CD4-positive, alpha-beta memory T cell (primary cell): ENCODE measurements at regions not wholly inside any gene's neighbourhood (a gene's known extent, or its start where the extent isn't known, plus 50 kb on each side); places are given as distances from the start of the nearest gene placed in this dataset.
"Not testable (repeated sequence)": the region's sequence is repeated elsewhere in the genome, so short reads cannot be mapped to it uniquely, and the experiment has no call there.

Source experiments
- CTCF ChIA-PET: fragments of 350-600 bp; sonication (Branson Sonifier 250); formaldehyde crosslinking; loops from one replicate; lab custom pipeline; 2021; ENCODE audit warnings: inconsistent platforms; ENCODE audit not compliant: partially characterized antibody; lab: Charles Lee
- POLR2A ChIA-PET: fragments of 350-600 bp; sonication (Branson Sonifier 250); formaldehyde crosslinking; loops from one replicate; lab custom pipeline; 2021; ENCODE audit not compliant: partially characterized antibody; lab: Charles Lee
- DNase-seq, 5 donors: peaks; one replicate each; pipeline versions ENCODE4 v3.0.0 to v3.0.0-alpha.2; 2020 to 2022; ENCODE audit warnings: mixed read lengths in 1 of 5
- H3K27ac ChIP-seq: one replicate; pipeline ENCODE4 v1.7.0; 2013; ENCODE audit warnings: low read depth, low read length
- H3K27me3 ChIP-seq: 2 replicates; pipeline ENCODE4 v1.7.0; 2013; ENCODE audit warnings: mild to moderate bottlenecking, low read length, moderate library complexity; ENCODE audit not compliant: insufficient read depth
- H3K36me3 ChIP-seq: 2 replicates; pipeline ENCODE4 v1.7.0; 2013; ENCODE audit warnings: mild to moderate bottlenecking, low read length, moderate library complexity; ENCODE audit not compliant: insufficient read depth
- H3K4me1 ChIP-seq: 2 replicates; pipeline ENCODE4 v1.7.0; 2013; ENCODE audit warnings: mild to moderate bottlenecking, low read length, moderate library complexity; ENCODE audit not compliant: insufficient read depth
- H3K4me3 ChIP-seq, 2 donors: one replicate each; pipeline ENCODE4 v1.7.0; 2013; ENCODE audit warnings: low read length in 2 of 2, mild to moderate bottlenecking in 1 of 2
- H3K9me3 ChIP-seq, 2 donors: one replicate each; pipeline ENCODE4 v1.7.0; 2013; ENCODE audit warnings: low read length in 2 of 2, control low read depth in 1 of 2; ENCODE audit not compliant: control insufficient read depth in 1 of 2
- H3K27ac Mint-ChIP-seq, 7 donors: one replicate each; pipeline ENCODE4 v1.8.0; 2020 to 2021; ENCODE audit warnings: mixed read lengths in 7 of 7, mild to moderate bottlenecking in 6 of 7, inconsistent platforms in 3 of 7, moderate library complexity in 3 of 7
- H3K27me3 Mint-ChIP-seq, 2 donors: one replicate each; pipeline ENCODE4 v1.8.0; 2020 to 2021; ENCODE audit warnings: mixed read lengths in 2 of 2
- H3K36me3 Mint-ChIP-seq, 2 donors: one replicate each; pipeline ENCODE4 v1.8.0; 2020 to 2021; ENCODE audit warnings: mixed read lengths in 2 of 2, inconsistent platforms in 1 of 2, mild to moderate bottlenecking in 1 of 2
- H3K4me1 Mint-ChIP-seq, 4 donors: one replicate each; pipeline ENCODE4 v1.8.0; 2020 to 2021; ENCODE audit warnings: mixed read lengths in 4 of 4, mild to moderate bottlenecking in 1 of 4
- H3K4me3 Mint-ChIP-seq, 8 donors: one replicate each; pipeline ENCODE4 v1.8.0; 2020 to 2021; ENCODE audit warnings: mixed read lengths in 8 of 8, mild to moderate bottlenecking in 7 of 8, moderate library complexity in 6 of 8, inconsistent platforms in 3 of 8
- H3K9me3 Mint-ChIP-seq, 8 donors: one replicate each; pipeline ENCODE4 v1.8.0; 2020 to 2021; ENCODE audit warnings: mixed read lengths in 8 of 8, mild to moderate bottlenecking in 5 of 8, inconsistent platforms in 3 of 8, moderate library complexity in 1 of 8
- intact Hi-C: fragments of 100-400 bp; cut with micrococcal nuclease; formaldehyde crosslinking; loops from one replicate; pipeline ENCODE4 v1.15.1; 2023

DNA sequence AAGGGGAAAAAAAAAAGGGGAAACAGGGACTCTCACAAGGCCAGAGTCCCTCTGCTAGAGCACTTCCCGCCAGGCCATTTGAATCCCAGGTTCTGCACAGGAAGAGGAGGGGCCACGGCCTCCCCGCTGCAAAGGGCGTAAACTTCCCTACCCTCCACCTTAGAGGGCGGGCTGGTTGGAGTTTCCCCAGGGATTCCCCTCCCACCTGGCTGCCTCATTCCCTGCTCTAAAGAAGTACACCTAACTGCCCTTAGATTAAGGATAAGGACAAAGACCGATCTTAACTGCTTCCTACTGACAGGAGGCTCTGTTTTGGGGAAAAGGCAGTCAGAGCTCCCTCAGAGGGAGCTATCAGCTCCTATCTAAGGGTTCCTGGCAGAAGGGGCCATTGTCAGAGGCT is 102.0 kb upstream of the ARMC3 start:
- ChIA-PET POLR2A (no interaction called here), CTCF (no interaction called here)
- Mint-ChIP-seq H3K9me3 (peaks cover 0 to 7% (median under 1%) of the 10 kb centered on the region in 8 donors), H3K27me3 (peaks cover 3 to 8% of the 10 kb centered on the region in 2 donors), H3K27ac (peak overlapping the region in 2 of 7 donors; percentile 22 to 56), H3K4me3 (no peak overlapping the region), H3K4me1 (no peaks in the 10 kb centered on the region), H3K36me3 (no peaks in the 10 kb centered on the region)
- Histone ChIP-seq H3K4me1 (no peaks in the 10 kb centered on the region), H3K27me3 (no peaks in the 10 kb centered on the region), H3K27ac (no peak overlapping the region), H3K4me3 (no peak overlapping the region), H3K36me3 (no peaks in the 10 kb centered on the region), H3K9me3 (no peaks in the 10 kb centered on the region)
- intact Hi-C loops = no loop called here
- no peak for DNase-seq

DNA sequence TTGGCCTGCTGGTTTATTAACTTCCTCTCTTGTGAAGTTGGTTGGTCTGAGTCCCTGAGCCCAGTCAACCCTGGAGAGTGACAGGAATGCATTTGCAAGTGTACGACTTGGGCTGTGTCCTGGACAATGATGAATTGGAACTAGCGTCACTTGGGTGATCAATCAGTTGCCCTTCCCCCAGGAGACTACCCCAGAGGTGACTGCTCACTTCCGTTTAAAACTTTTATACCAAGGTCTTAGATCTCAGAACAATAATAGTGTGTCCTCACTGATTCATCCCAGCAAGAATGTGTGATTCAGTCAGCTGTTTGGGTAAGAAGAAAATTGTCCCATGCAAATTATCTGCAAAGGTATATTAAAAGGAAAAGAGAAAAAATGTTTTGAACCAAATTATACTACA is 102.9 kb upstream of the ARMC3 start:
- Histone ChIP-seq H3K27ac (no peak overlapping the region), H3K27me3 (no peaks in the 10 kb centered on the region), H3K4me1 (no peaks in the 10 kb centered on the region), H3K36me3 (no peaks in the 10 kb centered on the region), H3K9me3 (no peaks in the 10 kb centered on the region), H3K4me3 (no peak overlapping the region)
- no peaks in the 10 kb centered on the region for H3K36me3 Mint-ChIP-seq
- no peaks in the 10 kb centered on the region for H3K4me1 Mint-ChIP-seq
- POLR2A ChIA-PET = no interaction called here
- peaks cover 0 to 7% (median under 1%) of the 10 kb centered on the region in 8 donors for H3K9me3 Mint-ChIP-seq
- no peak overlapping the region for H3K27ac Mint-ChIP-seq
- CTCF ChIA-PET = no interaction called here
- H3K4me3 Mint-ChIP-seq = no peak overlapping the region
- no peak for DNase-seq
- intact Hi-C loops = no loop called here
- H3K27me3 Mint-ChIP-seq = peaks cover 3 to 8% of the 10 kb centered on the region in 2 donors

DNA sequence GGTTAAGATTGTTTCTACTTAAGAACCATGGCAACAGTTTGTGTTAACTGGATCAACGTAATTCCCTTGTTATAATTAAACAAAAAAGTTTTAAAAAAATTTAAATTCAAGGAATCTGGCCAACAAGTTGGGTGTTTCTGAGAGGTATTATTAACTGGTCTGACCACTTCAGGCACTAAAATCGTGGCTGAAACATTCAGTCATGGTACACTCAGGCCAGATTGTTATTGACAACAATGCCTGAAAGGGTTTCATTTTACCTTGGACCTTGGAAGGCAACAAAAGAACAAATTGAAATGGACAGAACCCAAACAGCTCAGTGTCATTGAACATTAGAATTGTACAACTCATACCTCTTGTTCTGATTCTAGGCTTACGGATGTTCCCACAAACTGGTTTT is 103.3 kb upstream of the ARMC3 start:
- Histone ChIP-seq H3K4me1 (no peaks in the 10 kb centered on the region), H3K36me3 (no peaks in the 10 kb centered on the region), H3K4me3 (no peak overlapping the region), H3K9me3 (no peaks in the 10 kb centered on the region), H3K27ac (no peak overlapping the region), H3K27me3 (no peaks in the 10 kb centered on the region)
- ChIA-PET POLR2A (no interaction called here), CTCF (no interaction called here)
- Mint-ChIP-seq H3K9me3 (peaks cover 0 to 7% (median 0%) of the 10 kb centered on the region in 8 donors), H3K27ac (no peak overlapping the region), H3K4me3 (no peak overlapping the region), H3K36me3 (no peaks in the 10 kb centered on the region), H3K27me3 (peaks cover 3 to 8% of the 10 kb centered on the region in 2 donors), H3K4me1 (no peaks in the 10 kb centered on the region)
- no peak for DNase-seq
- intact Hi-C loops = no loop called here

DNA sequence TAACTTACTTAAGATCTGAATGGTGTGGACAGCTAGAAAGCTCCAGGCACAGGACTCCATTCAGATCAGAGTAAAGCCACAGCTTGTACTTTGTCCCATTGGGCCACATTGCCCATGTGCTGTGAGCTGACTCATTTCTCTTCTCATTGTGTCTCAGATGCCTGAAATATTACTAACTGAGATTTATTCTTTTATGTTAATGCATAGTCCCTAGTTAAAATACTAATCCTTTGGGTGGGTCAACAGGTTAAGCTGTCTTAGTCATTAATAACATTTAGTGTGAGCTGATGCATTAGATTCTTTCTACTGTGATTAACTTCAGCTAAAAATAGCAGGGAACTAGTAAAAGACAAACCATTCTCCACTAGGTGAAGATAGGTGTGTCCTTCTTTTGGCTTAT is 104.7 kb upstream of the ARMC3 start:
- H3K4me1 ChIP-seq = no peaks in the 10 kb centered on the region
- H3K4me1 Mint-ChIP-seq = no peaks in the 10 kb centered on the region
- CTCF ChIA-PET = no interaction called here
- H3K27me3 Mint-ChIP-seq = peaks cover 3 to 8% of the 10 kb centered on the region in 2 donors
- H3K27ac Mint-ChIP-seq = no peak overlapping the region
- no peaks in the 10 kb centered on the region for H3K27me3 ChIP-seq
- H3K36me3 ChIP-seq = no peaks in the 10 kb centered on the region
- no peaks in the 10 kb centered on the region for H3K36me3 Mint-ChIP-seq
- H3K9me3 Mint-ChIP-seq = peaks cover 0 to 4% (median 0%) of the 10 kb centered on the region in 8 donors
- H3K9me3 ChIP-seq = no peaks in the 10 kb centered on the region
- POLR2A ChIA-PET = no interaction called here
- H3K4me3 ChIP-seq = no peak overlapping the region
- DNase-seq = no peak
- intact Hi-C loops = no loop called here
- no peak overlapping the region for H3K4me3 Mint-ChIP-seq
- H3K27ac ChIP-seq = no peak overlapping the region

DNA sequence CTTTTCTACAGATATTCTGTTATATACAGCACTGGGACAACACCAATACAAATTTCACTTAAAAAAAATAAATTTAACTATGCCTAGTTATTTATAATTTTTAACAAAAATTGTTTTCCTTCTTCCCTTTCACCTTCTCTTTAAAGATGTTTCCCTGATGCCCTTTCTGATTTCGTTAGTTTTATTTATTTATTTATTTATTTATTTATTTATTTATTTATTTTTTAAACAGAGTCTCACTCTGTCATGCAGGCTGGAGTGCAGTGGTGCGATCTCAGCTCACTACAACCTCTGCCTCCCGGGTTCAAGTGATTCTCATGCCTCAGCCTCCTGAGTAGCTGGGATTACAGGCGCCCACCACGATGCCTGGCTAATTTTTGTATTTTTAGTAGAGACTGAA is 105.9 kb upstream of the ARMC3 start:
- H3K4me1 ChIP-seq, H3K9me3 Mint-ChIP-seq, H3K9me3 ChIP-seq, CTCF ChIA-PET, H3K27me3 ChIP-seq, H3K27ac ChIP-seq, H3K4me3 Mint-ChIP-seq, H3K4me3 ChIP-seq, POLR2A ChIA-PET, H3K27me3 Mint-ChIP-seq, H3K36me3 Mint-ChIP-seq, DNase-seq, H3K4me1 Mint-ChIP-seq, H3K36me3 ChIP-seq, intact Hi-C loops, H3K27ac Mint-ChIP-seq: not testable (repeated sequence)

DNA sequence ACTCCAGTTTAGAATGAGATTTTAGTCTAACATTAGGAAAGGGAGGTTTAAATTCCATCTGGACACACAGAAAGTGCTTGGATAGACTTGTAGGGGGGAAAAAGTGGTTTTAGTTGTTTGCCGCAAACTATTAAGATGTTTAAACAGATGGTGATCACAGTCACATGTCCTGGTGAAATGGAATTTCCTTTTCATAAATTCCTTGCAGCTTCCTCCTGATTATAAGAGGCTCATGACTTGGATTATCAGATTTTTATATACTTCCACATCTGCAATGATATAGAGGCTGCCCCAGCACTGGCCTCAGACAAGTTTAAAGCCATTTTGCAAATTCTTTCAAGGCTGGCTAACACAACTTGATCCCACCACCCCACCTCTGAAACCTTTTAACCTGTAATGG is 106.4 kb upstream of the ARMC3 start:
- intact Hi-C loops = no loop called here
- H3K27ac ChIP-seq = no peak overlapping the region
- no peaks in the 10 kb centered on the region for H3K4me1 ChIP-seq
- H3K36me3 ChIP-seq = no peaks in the 10 kb centered on the region
- Mint-ChIP-seq H3K9me3 (no peaks in the 10 kb centered on the region), H3K4me1 (peaks cover 0 to 7% (median 4%) of the 10 kb centered on the region in 4 donors), H3K36me3 (no peaks in the 10 kb centered on the region), H3K4me3 (no peak overlapping the region), H3K27me3 (peaks cover 3 to 8% of the 10 kb centered on the region in 2 donors), H3K27ac (no peak overlapping the region)
- H3K9me3 ChIP-seq = no peaks in the 10 kb centered on the region
- POLR2A ChIA-PET = no interaction called here
- CTCF ChIA-PET = no interaction called here
- H3K4me3 ChIP-seq = no peak overlapping the region
- DNase-seq = no peak
- H3K27me3 ChIP-seq = no peaks in the 10 kb centered on the region

DNA sequence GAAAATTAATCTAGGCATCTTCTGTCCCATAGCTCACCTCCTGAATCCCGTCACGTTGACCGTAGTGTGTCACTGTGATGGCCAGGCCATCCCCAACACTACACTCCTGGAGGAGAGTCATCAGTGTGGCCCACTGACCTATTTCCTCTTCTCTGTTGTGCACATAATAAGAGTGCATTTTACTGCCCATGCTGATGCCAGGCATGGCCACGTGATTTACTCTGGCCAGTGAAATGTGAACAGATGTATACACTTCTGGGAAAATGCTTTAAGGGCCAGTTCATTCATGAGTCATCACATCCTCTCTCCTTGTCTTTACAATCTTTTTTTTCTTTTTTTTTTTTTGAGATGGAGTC is 101.9 kb upstream of the PIP4K2A start:
- H3K9me3 ChIP-seq = no peaks in the 10 kb centered on the region
- CTCF ChIA-PET = no interaction called here
- Mint-ChIP-seq H3K9me3 (no peaks in the 10 kb centered on the region), H3K4me3 (no peak overlapping the region), H3K4me1 (peaks cover 2 to 7% (median 5%) of the 10 kb centered on the region in 4 donors), H3K27me3 (no peaks in the 10 kb centered on the region), H3K27ac (no peak overlapping the region), H3K36me3 (peaks cover 0 to 4% of the 10 kb centered on the region in 2 donors)
- no peak overlapping the region for H3K4me3 ChIP-seq
- H3K36me3 ChIP-seq = no peaks in the 10 kb centered on the region
- no peak overlapping the region for H3K27ac ChIP-seq
- DNase-seq = no peak
- H3K4me1 ChIP-seq = no peaks in the 10 kb centered on the region
- no peaks in the 10 kb centered on the region for H3K27me3 ChIP-seq
- intact Hi-C loops = no loop called here
- POLR2A ChIA-PET = no interaction called here
